HL-60/S4 (cell line): ENCODE measurements at regions not wholly inside any gene's neighbourhood (a gene's known extent, or its start where the extent isn't known, plus 50 kb on each side); places are given as distances from the start of the nearest gene placed in this dataset.
"Not testable (repeated sequence)": the region's sequence is repeated elsewhere in the genome, so short reads cannot be mapped to it uniquely, and the experiment has no call there.

Source experiments
- in situ Hi-C: fragments of 300-500 bp; cut with MboI; formaldehyde crosslinking; loops from 2 replicates; pipeline ENCODE4 v1.14.3; 2022; ENCODE audit warnings: low sequenced_read_pairs

DNA sequence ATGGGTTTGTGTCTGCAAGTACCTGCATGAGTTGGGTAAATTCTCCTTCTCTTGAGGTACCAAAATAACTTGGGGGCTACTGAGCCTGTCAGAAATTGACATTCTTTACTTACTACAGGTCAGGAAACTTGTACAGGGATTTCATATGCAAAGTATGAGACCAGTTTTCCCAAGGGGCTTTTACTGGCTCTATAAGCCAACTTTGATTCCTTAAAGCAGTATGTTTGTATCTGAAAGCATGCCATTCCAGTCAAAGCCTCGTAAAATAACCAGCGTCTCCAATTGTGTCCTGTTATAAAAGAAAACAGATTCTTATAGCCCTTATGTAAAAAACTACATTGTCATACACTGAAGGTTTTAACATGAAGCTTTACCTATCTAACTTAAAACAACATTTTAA is 90.2 kb downstream of the ZNF467 start:
- in situ Hi-C loops, result no loop called here

DNA sequence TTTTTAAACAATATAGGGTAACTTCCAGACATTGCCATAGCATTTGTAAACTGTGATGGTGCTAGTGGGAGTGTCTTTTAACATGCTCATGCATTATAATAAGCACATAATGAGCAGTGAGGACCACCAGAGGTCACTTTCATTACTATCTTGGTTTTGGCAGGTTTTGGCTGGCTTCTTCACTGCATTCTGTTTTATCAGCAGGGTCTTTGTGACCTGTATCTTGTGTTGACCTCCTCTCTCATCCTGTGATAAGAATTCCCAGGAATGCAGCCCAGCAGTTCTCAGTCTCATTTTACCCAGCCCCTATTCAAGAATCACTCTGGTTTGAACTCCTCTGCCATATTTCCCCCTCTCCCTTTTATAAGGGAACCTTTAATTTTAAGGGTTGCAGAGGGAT is 91.3 kb downstream of the ZNF467 start:
- in situ Hi-C loops, result no loop called here

DNA sequence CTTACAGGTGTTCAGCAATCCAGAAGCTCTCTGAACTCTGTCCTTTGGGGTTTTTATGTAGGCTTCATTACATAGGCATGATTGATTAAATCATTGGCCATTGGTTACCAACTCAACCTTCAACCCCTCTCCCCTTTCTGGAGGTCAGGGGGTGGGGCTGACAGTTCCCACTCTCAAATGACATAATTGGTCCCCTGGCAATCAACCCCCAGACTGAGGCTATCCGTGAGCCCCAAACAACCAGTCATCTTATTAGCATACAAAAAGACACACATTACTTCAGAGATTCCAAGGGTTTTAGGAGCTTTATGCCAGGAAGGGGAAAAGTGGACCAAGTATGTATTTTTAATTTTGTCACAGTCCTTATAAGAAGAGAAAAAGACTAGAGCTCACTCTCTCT is 92.1 kb downstream of the ZNF467 start:
- in situ Hi-C loops, result no loop called here

DNA sequence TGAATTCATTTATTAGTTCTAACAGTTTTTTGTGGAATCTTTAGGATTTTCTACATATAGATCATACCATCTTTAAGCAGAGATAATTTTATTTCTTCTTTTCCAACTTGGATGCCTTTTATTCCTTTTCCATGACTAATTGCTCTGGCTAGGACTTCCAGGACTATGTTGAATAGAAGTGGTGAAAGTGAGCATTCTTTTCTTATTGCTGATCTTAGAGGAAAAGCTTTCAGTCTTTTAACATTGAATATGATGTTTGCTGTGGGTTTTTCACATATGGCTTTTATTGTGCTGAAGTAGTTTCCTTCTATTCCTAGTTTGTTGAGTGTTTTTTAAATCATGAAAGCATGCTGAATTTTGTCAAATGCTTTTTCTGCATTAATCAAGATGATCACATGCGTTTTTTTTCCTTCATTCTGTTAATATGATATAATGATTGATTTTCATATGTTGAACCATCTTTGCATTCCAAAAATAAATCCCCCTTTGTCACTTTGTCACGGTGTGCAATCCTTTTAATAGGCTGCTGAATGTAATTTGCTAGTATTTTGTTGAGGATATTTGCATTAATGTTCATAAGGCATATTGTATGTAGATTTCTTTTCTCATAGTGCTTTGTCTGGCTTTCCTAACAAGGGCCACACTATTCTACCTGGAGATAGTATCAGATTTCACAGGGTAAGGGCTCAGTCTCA is 92.9 kb downstream of the ZNF467 start:
- in situ Hi-C loops, result no loop called here

DNA sequence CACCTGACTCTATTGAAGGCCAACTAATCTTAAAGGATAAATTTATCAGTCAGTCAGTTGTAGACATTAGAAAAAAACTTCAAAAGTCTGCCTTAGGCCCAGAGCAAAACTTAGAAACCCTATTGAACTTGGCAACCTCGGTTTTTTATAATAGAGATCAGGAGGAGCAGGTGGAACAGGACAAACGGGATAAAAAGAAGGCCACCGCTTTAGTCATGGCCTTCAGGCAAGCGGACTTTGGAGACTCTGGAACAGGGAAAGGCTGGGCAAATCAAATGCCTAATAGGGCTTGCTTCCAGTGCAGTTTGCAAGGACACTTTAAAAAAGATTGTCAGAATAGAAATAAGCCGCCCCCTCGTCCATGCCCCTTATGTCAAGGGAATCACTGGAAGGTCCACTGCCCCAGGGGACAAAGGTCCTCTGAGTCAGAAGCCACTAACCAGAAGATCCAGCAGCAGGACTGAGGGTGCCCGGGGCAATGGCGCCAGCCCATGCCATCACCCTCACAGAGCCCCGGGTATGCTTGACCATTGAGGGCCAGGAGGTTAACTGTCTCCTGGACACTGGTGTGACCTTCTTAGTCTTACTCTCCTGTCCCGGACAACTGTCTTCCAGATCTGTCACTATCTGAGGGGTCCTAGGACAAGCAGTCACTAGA is 98.5 kb downstream of the ZNF467 start:
- in situ Hi-C loops, result not testable (repeated sequence)

DNA sequence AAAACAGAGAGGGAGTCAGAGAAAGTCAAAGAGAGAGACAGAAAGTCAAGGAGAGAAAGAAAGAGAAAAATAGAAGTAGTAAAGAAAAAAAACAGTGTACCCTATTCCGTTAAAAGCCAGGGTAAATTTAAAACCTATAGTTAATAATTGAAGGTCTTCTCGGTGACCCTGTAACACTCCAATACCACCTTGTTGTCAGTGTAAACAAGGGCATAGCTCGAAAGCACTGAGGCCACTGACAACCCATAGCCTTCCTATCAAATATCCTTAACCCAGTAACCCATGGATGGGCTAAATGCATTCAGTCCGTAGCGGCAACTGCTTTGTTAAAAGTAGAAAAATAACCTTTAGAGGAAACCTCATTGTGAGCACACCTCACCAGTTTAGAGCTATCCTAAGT is 100.4 kb downstream of the ZNF467 start:
- in situ Hi-C loops, result no loop called here

DNA sequence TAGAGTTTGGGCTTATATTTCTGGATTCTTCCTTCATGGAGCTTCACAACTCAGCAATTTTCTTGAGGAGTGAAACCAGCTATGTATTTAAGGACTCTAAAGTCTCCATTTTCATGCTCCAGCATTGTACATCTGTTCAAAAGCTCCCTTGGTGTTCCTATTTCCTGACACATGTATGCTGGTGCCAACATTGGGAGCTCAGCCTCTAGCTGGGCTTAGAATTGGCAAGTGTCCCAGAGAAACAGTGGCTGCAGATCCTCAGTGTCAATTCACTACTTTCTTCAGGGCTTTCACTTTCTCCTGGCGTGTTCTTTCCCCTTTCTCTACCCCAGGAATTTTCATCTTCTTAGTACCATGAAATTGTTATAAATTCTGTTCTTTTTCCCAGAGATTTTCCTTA is 103.1 kb downstream of the ZNF467 start:
- in situ Hi-C loops, result no loop called here

DNA sequence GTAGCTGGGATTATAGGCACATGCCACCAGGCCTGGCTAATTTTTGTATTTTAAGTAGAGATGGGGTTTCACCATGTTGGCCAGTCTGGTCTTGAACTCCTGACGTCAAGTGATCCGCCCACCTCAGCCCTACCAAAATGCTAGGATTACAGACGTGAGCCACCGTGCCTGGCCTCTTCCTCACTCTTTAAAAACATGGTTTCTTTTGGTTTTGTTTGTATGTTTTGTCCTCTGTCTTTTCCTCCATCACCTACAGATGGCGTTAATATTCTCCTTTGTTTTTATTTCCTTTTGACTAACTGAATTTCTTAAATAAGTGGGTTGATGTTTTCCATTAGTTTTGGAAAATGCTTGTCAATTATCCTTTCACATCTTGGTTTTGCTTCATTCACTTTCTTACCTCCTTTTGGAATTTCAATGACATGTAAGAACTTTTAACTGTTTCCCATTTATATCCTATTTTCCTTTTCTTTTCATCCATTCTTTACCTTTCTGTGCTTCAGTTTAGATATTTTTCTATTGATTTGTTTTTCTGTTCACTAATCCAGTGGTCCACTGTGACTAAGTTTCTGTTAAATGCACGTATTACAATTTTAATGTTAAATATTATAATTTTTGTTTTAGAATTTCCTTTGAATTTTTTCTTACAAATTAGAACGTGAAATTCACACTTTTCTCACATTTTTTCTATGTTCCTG is 104.1 kb downstream of the ZNF467 start:
- in situ Hi-C loops, result loop anchor here (10.0 kb wide), 1 partner anchor 136 kb away; no protein-coding TSS in a partner anchor

DNA sequence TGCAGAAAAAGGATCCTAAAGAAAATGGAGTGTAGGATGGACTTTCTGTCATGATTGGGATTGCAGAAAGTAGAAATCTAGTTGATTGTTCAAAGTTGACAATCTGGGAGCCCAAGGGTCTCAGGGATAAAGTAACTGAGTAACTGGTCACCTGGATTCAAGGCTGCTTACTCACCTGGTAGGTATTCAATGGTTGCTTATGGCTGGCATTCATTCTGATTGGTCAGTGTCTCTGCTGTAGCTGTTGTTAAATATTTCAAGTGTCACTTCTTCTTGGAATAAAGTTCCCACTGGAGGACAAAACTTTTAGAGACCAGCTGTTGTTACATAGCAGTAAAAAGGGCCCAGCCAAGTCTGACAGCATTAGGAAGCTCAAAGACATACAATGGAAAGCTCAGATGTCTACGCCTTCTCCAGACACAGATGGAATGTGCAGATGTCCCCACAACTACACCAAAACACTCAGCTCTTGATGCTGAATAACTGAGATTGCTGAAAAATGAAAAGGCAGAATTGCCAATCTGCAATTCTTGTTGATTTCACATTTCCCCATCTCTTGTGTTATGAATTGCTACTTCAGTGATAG is 106.9 kb downstream of the ZNF467 start:
- in situ Hi-C loops, result loop anchor here (10.0 kb wide), 1 partner anchor 138 kb away; no protein-coding TSS in a partner anchor

DNA sequence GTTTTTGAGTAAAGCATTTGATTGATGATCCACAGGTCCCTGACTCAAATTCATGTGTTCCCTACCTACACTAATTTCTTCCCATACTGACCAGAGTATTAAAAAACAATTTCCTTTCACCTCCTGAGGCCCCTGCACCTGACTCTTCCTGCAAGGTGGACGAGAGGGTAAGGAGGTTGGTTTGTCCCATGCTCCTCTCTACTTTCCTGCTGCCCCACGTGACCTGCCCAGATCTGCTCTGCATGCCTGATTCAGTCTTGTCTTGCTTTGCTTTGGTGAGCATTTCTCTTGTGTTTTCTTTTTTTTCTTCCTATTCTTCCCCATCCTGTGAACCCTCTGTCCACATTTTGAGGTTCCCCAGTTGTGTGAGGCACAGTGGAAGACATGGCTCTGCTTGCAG is 107.8 kb downstream of the ZNF467 start:
- in situ Hi-C loops, result loop anchor here (10.0 kb wide), 1 partner anchor 139 kb away; no protein-coding TSS in a partner anchor

DNA sequence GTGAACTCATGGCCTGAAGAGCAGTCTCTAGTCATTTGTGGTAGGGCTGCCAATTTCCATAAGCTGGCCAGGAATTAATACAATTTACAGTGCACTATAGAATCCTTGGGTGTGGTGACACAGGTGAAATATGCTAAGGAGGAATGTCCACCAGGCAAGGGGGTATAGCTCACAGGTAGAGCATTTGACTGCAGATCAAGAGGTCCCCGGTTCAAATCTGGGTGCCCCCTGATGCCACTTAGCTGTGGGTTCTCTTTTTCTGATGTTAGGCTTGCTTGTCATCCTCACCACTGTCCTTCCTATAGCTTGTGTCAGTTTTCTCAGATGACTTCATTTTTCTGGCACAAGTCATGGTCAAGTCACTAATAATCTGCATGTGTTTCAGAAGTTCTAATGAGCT is 108.7 kb downstream of the ZNF467 start:
- in situ Hi-C loops, result loop anchor here (10.0 kb wide), 1 partner anchor 140 kb away; no protein-coding TSS in a partner anchor

DNA sequence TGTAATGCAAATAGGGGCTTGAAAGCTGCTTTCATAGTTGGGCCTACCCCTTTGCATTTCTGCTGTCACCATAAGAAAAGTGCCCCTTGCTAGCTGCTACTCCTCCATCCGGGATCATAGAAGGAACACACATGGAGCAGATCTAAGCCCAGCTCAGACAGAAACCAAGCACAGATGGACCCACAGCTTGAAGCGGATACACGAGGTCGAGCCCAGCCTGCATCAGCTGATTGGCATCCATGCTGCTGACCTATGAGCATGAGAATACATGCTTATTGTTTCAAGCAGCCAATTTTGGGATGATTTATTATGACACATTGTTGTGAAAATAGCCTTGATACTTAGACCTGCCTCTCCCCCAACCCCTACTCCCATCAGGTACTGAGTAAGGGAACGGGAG is 109.2 kb downstream of the ZNF467 start:
- in situ Hi-C loops, result loop anchor here (10.0 kb wide), 1 partner anchor 141 kb away; no protein-coding TSS in a partner anchor

DNA sequence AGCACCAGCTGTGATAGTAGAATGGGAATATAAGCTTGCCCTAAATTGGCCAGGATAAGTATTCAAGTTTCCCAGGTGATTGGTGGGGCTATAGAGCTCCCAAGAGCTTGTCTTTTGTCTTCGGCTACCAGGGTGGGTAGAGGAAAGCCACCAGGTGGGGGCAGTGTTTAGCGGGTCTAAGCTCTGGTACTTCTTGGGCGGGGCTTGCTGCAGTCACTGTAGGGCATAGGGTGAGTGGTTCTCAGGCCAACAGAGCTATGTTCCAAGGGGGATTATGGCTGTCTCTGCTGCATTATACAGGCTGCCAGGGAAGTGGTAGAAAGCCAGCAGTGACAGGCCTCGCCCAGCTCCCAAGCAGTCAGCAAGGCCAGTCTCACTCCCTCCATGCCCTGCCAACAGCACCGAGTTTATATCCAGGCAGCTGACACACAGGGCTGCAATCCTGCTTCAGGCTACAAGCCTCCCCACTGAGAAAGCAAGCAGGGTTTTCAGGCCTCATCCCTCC is 110.7 kb downstream of the ZNF467 start:
- in situ Hi-C loops, result loop anchor here (10.0 kb wide), 1 partner anchor 142 kb away; no protein-coding TSS in a partner anchor

DNA sequence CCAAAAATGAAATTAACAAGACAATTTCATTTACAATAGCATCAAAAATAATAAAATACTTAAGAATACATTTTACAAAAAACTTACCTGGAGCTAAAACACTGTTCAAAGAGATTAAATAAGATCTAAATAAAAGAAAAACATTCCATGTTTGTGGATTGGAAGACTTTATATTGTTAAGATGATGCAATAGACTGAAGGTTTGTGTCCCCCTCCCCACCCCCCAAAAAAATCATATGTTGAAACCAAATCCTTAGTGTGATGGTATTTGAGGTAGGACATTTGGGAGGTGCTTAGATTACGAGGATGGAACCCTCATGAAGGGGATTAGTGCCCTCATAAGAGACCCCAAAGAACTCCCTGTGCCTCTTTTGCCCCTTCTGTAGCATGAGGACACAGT is 117.6 kb downstream of the ZNF467 start:
- in situ Hi-C loops, result no loop called here

DNA sequence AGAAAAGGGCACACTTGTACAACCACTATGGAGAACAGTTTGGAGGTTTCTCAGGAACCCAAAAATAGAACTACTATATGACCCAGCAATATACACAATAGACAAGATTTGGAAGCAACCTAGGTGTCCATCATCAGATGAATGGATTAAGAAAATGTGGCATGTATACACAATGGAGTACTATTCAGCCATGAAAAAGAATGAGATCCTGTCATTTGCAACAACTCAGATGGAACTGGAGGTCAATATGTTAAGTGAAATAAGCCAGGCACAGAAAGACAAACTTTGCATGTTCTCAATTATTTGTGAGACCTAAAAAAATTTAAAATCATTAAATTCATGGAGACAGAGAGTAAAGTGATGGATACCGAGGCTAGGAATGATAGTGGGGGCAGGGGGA is 118.8 kb downstream of the ZNF467 start:
- in situ Hi-C loops, result no loop called here

DNA sequence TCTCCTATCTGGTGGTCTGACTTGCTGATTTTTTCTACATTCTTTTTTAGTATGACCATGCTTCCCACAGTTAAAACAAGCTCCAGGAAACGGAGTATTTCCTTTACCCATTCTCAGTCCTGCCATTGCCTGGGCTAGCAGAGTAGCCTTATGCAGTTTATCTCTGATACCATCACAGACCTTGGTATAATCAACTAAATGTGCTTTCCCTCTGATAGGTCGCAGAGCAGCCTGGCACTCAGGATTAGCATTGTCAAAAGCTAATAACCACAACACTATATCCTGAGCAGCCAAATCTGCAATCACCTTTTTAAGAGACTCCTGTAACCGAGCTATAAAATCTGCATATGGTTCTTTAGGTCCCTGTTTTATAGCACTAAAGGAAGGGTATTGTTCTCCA is 123.2 kb downstream of the ZNF467 start:
- in situ Hi-C loops, result not testable (repeated sequence)

DNA sequence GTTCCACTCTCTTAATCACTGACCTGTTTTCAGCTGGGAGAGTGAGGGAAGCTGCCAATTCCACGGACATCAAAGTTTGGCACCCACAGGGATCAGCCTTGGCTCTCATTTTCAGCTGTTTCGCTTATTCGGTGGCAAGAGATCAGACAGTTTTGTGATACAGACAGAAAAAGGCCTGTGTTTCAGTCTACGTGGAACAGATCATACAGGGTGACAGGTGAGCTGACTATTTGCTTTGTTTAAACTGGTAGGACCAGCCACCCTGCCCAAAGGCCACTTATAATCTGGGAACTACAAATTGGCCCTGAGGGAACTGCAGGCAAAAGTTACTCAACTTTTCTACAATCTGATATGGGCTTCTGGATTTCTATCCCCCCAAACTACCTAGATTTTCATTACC is 128.6 kb downstream of the ZNF467 start:
- in situ Hi-C loops, result no loop called here

DNA sequence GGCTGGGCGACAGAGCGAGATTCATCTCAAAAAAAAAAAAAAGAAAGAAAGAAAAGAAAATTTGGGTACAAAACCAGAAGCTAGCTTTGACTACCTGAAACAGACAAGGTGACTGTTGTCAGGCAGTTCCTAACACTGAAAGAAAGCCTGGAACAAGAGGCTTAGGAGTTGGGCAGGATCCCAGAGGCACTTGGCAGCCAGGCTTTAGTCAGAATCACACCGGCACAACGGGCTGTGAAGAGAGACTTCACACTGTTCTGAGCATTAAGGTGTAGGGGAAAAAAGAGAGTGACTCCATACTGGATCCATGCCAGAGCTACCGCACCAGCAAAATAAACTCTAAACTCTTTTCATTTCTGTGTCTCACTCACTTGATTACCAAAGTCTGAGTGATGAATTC is 130.8 kb downstream of the ZNF467 start:
- in situ Hi-C loops, result no loop called here

DNA sequence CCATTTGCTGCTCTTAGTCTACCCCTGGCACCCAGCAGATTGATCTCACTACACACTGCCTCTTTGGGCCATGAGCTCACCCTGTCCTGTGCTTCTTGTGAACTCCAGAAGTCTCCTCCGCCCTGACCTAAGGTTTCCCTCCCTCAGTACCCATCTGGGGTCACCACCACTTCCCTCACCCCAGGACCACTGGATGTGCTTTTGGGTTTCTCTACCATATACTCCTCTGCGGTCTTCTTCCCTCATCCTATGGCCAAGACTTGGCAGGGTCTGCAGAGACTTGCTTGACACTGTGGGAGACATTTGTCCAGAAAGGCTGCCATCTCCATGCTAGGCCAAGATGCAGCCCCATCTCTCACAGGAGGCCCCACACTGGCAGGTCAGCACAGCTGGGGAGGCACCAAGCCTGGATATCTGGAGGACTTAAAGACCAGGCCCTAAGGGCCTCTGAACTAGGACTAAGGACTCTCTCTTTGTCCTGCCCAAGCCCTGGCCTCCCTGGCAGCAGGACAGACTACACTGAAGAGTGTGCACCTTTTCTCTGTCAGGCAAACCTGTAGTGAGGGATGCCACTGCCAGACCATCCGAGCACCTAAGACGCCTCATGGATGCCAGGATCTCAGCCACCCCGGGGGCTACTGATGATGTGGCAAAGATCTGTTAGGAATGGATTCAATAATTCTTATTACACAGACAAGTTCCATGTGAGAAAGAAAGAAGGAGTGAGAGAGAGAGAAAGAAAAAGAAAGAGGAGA is 134.6 kb downstream of the ZNF467 start:
- in situ Hi-C loops, result no loop called here

DNA sequence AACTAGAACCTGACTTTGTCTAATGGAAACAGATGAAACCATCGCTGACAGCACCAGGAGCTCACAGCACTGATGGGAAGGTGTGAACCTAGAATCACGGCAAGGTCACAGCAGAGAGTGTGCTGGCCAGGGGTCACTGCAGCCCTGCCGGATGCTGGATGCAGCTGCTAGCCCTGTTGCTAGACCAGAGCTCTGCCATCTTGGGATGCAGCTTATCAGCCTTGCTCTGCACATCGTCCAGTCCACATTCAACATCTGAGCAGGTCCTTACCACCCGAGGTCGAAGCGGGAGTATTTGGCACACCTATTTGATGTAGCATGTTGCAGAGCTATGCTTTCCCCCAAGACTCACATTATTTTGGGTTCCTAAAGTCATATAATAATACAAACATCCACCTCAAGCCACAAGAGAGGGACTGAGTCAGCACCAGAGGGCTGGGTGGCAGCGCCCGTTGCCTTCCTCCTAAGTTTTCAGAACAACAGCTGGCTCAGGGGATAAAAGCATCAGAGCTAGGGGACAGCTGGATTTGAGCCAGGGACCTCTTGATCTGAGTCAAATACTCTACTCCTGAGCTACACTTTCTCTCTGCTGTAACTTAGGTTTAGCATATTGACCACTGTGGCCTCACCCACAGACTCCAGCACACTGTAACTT is 135.3 kb downstream of the ZNF467 start:
- in situ Hi-C loops, result no loop called here
